A549 (cell line): ENCODE measurements at regions not wholly inside any gene's neighbourhood (a gene's known extent, or its start where the extent isn't known, plus 50 kb on each side); places are given as distances from the start of the nearest gene placed in this dataset.

ENCODE experiments used
- ATAC-seq, 2 experiments: fragments of 200-7000 bp in 1 of 2; fragments of >200 bp in 1 of 2; cut with Nextera tagmentation in 1 of 2; cut with Tn5 transposase in 1 of 2; 3 replicates each; pipeline versions ENCODE4 v1.8.0 to v1.9.1; 2018 to 2020; ENCODE audit warnings: mild to moderate bottlenecking in 1 of 2, moderate library complexity in 1 of 2
- CTCF ChIA-PET: fragments of 300-600 bp; sonication (Branson Sonifier 250); formaldehyde crosslinking; extraction: SDS; loops from one replicate; lab custom pipeline; 2021; ENCODE audit warnings: antibody characterized with exemption, inconsistent platforms; lab: Yijun Ruan, JAX
- POLR2A ChIA-PET: fragments of 350-600 bp; formaldehyde crosslinking; extraction: SDS; loops from one replicate; lab custom pipeline; 2021; ENCODE audit warnings: antibody characterized with exemption, inconsistent platforms; lab: Yijun Ruan, JAX
- DNase-seq, 2 experiments: peaks; one replicate each; pipeline versions ENCODE4 v3.0.0 to v3.0.0-alpha.2; 2011 to 2016; ENCODE audit warnings: low read depth in 1 of 2, low spot score in 1 of 2
- FAIRE-seq: peaks from 2 replicates; lab custom pipeline; 2011; peaks lifted over from hg19 to GRCh38; lab: Jason Lieb, UNC
- H3K27ac ChIP-seq, 2 experiments: fragments of >200 bp; sonication (Bioruptor Twin); formaldehyde crosslinking; 3 replicates each; pipeline ENCODE4 v1.5.1; 2016 to 2017
- H3K4me1 ChIP-seq: fragments of >200 bp; sonication (Bioruptor Twin); formaldehyde crosslinking; 3 replicates; pipeline ENCODE4 v1.6.1; 2016
- H3K4me2 ChIP-seq: fragments of >200 bp; sonication (Bioruptor Twin); formaldehyde crosslinking; 3 replicates; pipeline ENCODE4 v1.6.1; 2016
- H3K4me3 ChIP-seq: fragments of >200 bp; sonication (Bioruptor Twin); formaldehyde crosslinking; 3 replicates; pipeline ENCODE4 v1.5.1; 2016
- H3K9me3 ChIP-seq: fragments of >200 bp; sonication (Bioruptor Twin); formaldehyde crosslinking; 3 replicates; pipeline ENCODE4 v1.6.1; 2016
- BHLHE40 ChIP-seq: IDR thresholded peaks from 2 replicates; pipeline ENCODE4 v1.6.1; 2012; ENCODE audit warnings: low read depth, low read length, inconsistent platforms
- CBX2 ChIP-seq: fragments of 200-600 bp; sonication (generic); IDR thresholded peaks from 2 replicates; pipeline ENCODE4 v1.6.1; 2016; ENCODE audit warnings: low read depth, mild to moderate bottlenecking, borderline replicate concordance
- CBX8 ChIP-seq: fragments of 200-600 bp; sonication (generic); IDR thresholded peaks from 2 replicates; pipeline ENCODE4 v1.6.1; 2016
- EHMT2 ChIP-seq: fragments of 200-600 bp; sonication (generic); IDR thresholded peaks from 2 replicates; pipeline ENCODE4 v1.6.1; 2016; ENCODE audit warnings: antibody characterized with exemption, low read depth, mild to moderate bottlenecking, moderate library complexity
- ELK1 ChIP-seq: fragments of 150-350 bp; IDR thresholded peaks from 2 replicates; pipeline ENCODE4 v1.6.1; 2014; ENCODE audit warnings: low read depth, mild to moderate bottlenecking, low read length
- EP300 ChIP-seq, 2 experiments: fragments of >200 bp; sonication (Bioruptor Twin); formaldehyde crosslinking; IDR thresholded peaks; 2 replicates in 1 of 2; 3 replicates in 1 of 2; pipeline ENCODE4 v1.6.1; 2016 to 2017
- ESRRA ChIP-seq: fragments of 150-350 bp; IDR thresholded peaks from 2 replicates; pipeline ENCODE4 v1.6.1; 2014; ENCODE audit warnings: mild to moderate bottlenecking, low read length, borderline replicate concordance
- FOSB ChIP-seq: fragments of 250-450 bp; sonication (Bioruptor Pico); IDR thresholded peaks from 2 replicates; pipeline ENCODE4 v1.5.0; 2020; ENCODE audit warnings: mild to moderate bottlenecking, moderate library complexity
- GATA3 ChIP-seq: IDR thresholded peaks from 2 replicates; pipeline ENCODE4 v1.6.1; 2012; ENCODE audit warnings: borderline replicate concordance
- HES2 ChIP-seq: fragments of >200 bp; sonication (Bioruptor Twin); formaldehyde crosslinking; IDR thresholded peaks from 2 replicates; pipeline ENCODE4 v1.6.1; 2016
- HOXB13 ChIP-seq: fragments of 250-450 bp; sonication (Bioruptor Pico); IDR thresholded peaks from 2 replicates; pipeline ENCODE4 v1.5.0; 2020; ENCODE audit warnings: low read depth, mild to moderate bottlenecking, moderate library complexity
- HOXB5 ChIP-seq: fragments of 250-450 bp; sonication (Bioruptor Pico); IDR thresholded peaks from 2 replicates; pipeline ENCODE4 v1.5.0; 2020; ENCODE audit warnings: mild to moderate bottlenecking, moderate library complexity
- KDM5A ChIP-seq: fragments of 200-600 bp; sonication (generic); IDR thresholded peaks from 2 replicates; pipeline ENCODE4 v1.6.1; 2016; ENCODE audit warnings: antibody characterized with exemption, mild to moderate bottlenecking
- MAZ ChIP-seq: fragments of 150-350 bp; IDR thresholded peaks from 2 replicates; pipeline ENCODE4 v1.6.1; 2014; ENCODE audit warnings: antibody characterized with exemption, low read depth, low read length, borderline replicate concordance
- MYC ChIP-seq: IDR thresholded peaks from 2 replicates; pipeline ENCODE4 v1.6.1; 2012; ENCODE audit warnings: mild to moderate bottlenecking, inconsistent platforms, low read length, improper control_type of control experiment, borderline replicate concordance
- NPAS2 ChIP-seq: fragments of 250-450 bp; sonication (Bioruptor Pico); IDR thresholded peaks from 2 replicates; pipeline ENCODE4 v1.8.0; 2022; ENCODE audit warnings: mild to moderate bottlenecking, moderate library complexity, borderline replicate concordance
- PHF8 ChIP-seq: fragments of 200-600 bp; sonication (generic); IDR thresholded peaks from 2 replicates; pipeline ENCODE4 v1.6.1; 2016; ENCODE audit warnings: low read depth, mild to moderate bottlenecking, antibody characterized with exemption, moderate library complexity, borderline replicate concordance
- RFX5 ChIP-seq: fragments of 450-650 bp; IDR thresholded peaks from 2 replicates; pipeline ENCODE4 v1.7.1; 2014; ENCODE audit warnings: antibody characterized with exemption, mild to moderate bottlenecking, moderate library complexity
- RNF2 ChIP-seq: fragments of 200-600 bp; sonication (generic); IDR thresholded peaks from 2 replicates; pipeline ENCODE4 v1.6.1; 2016; ENCODE audit warnings: low read depth, mild to moderate bottlenecking, antibody characterized with exemption, moderate library complexity, borderline replicate concordance
- TFCP2L1 ChIP-seq: fragments of 250-450 bp; sonication (Bioruptor Pico); IDR thresholded peaks from 2 replicates; pipeline ENCODE4 v1.5.0; 2021; ENCODE audit warnings: mild to moderate bottlenecking
- ZC3H11A ChIP-seq: fragments of 450-650 bp; IDR thresholded peaks from 2 replicates; pipeline ENCODE4 v1.6.1; 2014; ENCODE audit warnings: antibody characterized with exemption, mild to moderate bottlenecking
- ZFP36 ChIP-seq: fragments of 450-650 bp; IDR thresholded peaks from 2 replicates; pipeline ENCODE4 v1.6.1; 2014; ENCODE audit warnings: borderline replicate concordance; ENCODE audit not compliant: partially characterized antibody
- ZNF302 ChIP-seq: fragments of 250-450 bp; sonication (Bioruptor Pico); IDR thresholded peaks from 2 replicates; pipeline ENCODE4 v1.9.0; 2021; ENCODE audit warnings: inconsistent platforms, mild to moderate bottlenecking, moderate library complexity
- WGBS: methylation state at CpG from one replicate; pipeline ENCODE4 v1.1.6; 2017; ENCODE audit errors: missing lambda C conversion rate; 5-methylcytosine and 5-hydroxymethylcytosine counted together

GRCh38 chr2:3114406-3115185 lies 263.0 kb downstream of the EIPR1 start:
- TF ChIP-seq HES2: no peak
- no peak for TF ChIP-seq HOXB5 (CRISPR knock-in tag)
- no peak for TF ChIP-seq KDM5A
- no peak for TF ChIP-seq ESRRA
- no peak for TF ChIP-seq EHMT2
- no peak for TF ChIP-seq BHLHE40
- TF ChIP-seq CBX2: no peak
- TF ChIP-seq RFX5: no peak
- TF ChIP-seq EP300 (IDR thresholded peaks at IDR 0.05): no peak
- TF ChIP-seq GATA3: no peak
- no peak for TF ChIP-seq CBX8
- no peak for TF ChIP-seq FOSB (CRISPR knock-in tag)
- TF ChIP-seq NPAS2 (CRISPR knock-in tag): no peak

GRCh38 chr2:3113769-3114168 lies 263.8 kb downstream of the EIPR1 start:
- POLR2A ChIA-PET: no interaction called here
- H3K4me3 ChIP-seq: no peak overlapping the region
- no peak for TF ChIP-seq HES2
- TF ChIP-seq MYC: no peak
- no peak for TF ChIP-seq ZFP36
- TF ChIP-seq RNF2: no peak
- no peak for TF ChIP-seq CBX2
- TF ChIP-seq, all 56 proteins: peak for 0
- FAIRE-seq (no peak), DNase-seq (no peak), ATAC-seq (no peak)
- Histone ChIP-seq H3K9me3 (no peaks in the 10 kb centered on the region; the same call in 2 of the 3 replicates), H3K4me1 (no peaks in the 10 kb centered on the region), H3K27ac (no peak overlapping the region), H3K4me2 (no peak overlapping the region)
- CTCF ChIA-PET: no interaction called here
- 20% methylated on average over 6 of the region's 6 CpGs for WGBS

More at GRCh38 chr2:3114406-3115185, 263.0 kb downstream of the EIPR1 start:
- Histone ChIP-seq H3K9me3 (no peaks in the 10 kb centered on the region; the same call in 2 of the 3 replicates), H3K27ac (no peak overlapping the region), H3K4me1 (no peaks in the 10 kb centered on the region), H3K4me2 (no peak overlapping the region), H3K4me3 (no peak overlapping the region)
- ATAC-seq (no peak; a peak in 1 of 6 replicates), FAIRE-seq (no peak), DNase-seq (no peak)
- WGBS: 54% methylated on average over 26 of the region's 26 CpGs
- ChIA-PET POLR2A (no interaction called here), CTCF (no interaction called here)

- no peak for DNase-seq
- Histone ChIP-seq H3K27ac (no peak overlapping the region), H3K4me3 (no peak overlapping the region), H3K4me2 (no peak overlapping the region), H3K9me3 (no peaks in the 10 kb centered on the region; the same call in 2 of the 3 replicates), H3K4me1 (no peaks in the 10 kb centered on the region)
- FAIRE-seq: no peak
- TF ChIP-seq ELK1: no peak
- TF ChIP-seq PHF8: no peak
- TF ChIP-seq ZFP36: no peak
- TF ChIP-seq HES2: no peak
- no peak for TF ChIP-seq TFCP2L1
- TF ChIP-seq ZNF302: no peak
- TF ChIP-seq HOXB13 (CRISPR knock-in tag): no peak
- no peak for TF ChIP-seq MAZ
- TF ChIP-seq ZC3H11A: no peak
- ATAC-seq: no peak
- ChIA-PET POLR2A (no interaction called here), CTCF (no interaction called here)
- 36% methylated on average over 10 of the region's 10 CpGs for WGBS
Observed at GRCh38 chr2:3113122-3113521, 264.5 kb downstream of the EIPR1 start.
